ENCODE measurements at regions not wholly inside any gene's neighbourhood (a gene's known extent, or its start where the extent isn't known, plus 50 kb on each side); places are given as distances from the start of the nearest gene placed in this dataset.

- TF ChIP-seq CREB1 (IDR thresholded peaks at IDR 0.05) (no peak), CTCF (IDR thresholded peaks at IDR 0.05; ENCODE audit: control extremely low read depth in 1 of 3, insufficient read depth in 1 of 3, low read depth in 1 of 3, low read length in 3 of 3) (no peak), POLR2AphosphoS5 (IDR thresholded peaks at IDR 0.05; ENCODE audit: low read depth, low read length) (no peak), MAFK (IDR thresholded peaks at IDR 0.05; ENCODE audit: low read depth, low read length) (no peak), NANOG (IDR thresholded peaks at IDR 0.05; ENCODE audit: insufficient read depth, low read depth, low read length, poor library complexity, severe bottlenecking) (no peak), ZNF274 (IDR thresholded peaks at IDR 0.05; ENCODE audit: borderline replicate concordance, extremely low read depth, low read length) (no peak)
These were observed 449.2 kb upstream of the ADGRL3 start for GRCh38 chr4:60750962-60751361.
